Stomach (tissue), 8 donors: ENCODE measurements at regions not wholly inside any gene's neighbourhood (a gene's known extent, or its start where the extent isn't known, plus 50 kb on each side); places are given as distances from the start of the nearest gene placed in this dataset.
A peak's percentile ranks its signal among the peaks of the same experiment; 100 is the strongest.

Experiments
- DNase-seq, 2 donors: peaks; one replicate each; pipeline versions ENCODE4 v3.0.0 to v3.0.0-alpha.2; 2013 to 2019
- H3K27ac ChIP-seq, 5 donors: fragments of 200-600 bp in 4 of 5; sonication (generic) in 4 of 5; one replicate each; pipeline ENCODE4 v1.5.1; 2013 to 2019; ENCODE audit warnings: mild to moderate bottlenecking in 1 of 5, moderate library complexity in 1 of 5
- H3K27me3 ChIP-seq, 3 donors: fragments of 200-600 bp; sonication (generic); one replicate each; pipeline ENCODE4 v1.5.1; 2017 to 2019; ENCODE audit warnings: mixed run types in 1 of 3
- H3K36me3 ChIP-seq, 4 donors: fragments of 200-600 bp; sonication (generic); 1 replicate in 3 of 4; 2 replicates in 1 of 4; pipeline ENCODE4 v1.5.1; 2016 to 2019
- H3K4me1 ChIP-seq, 4 donors: fragments of 200-600 bp; sonication (generic); one replicate each; pipeline ENCODE4 v1.5.1; 2016 to 2019
- H3K4me3 ChIP-seq, 4 donors: fragments of 200-600 bp; sonication (generic) in 3 of 4; one replicate each; pipeline ENCODE4 v1.5.1; 2016 to 2019; ENCODE audit warnings: mild to moderate bottlenecking in 1 of 4
- H3K9me3 ChIP-seq, 4 donors: fragments of 200-600 bp; sonication (generic); one replicate each; pipeline ENCODE4 v1.5.1; 2016 to 2019
- EP300 ChIP-seq: sonication (generic); formaldehyde crosslinking; IDR thresholded peaks from one replicate; pipeline ENCODE4 v1.6.1; 2017; ENCODE audit warnings: antibody characterized with exemption
- POLR2A ChIP-seq, 4 donors: fragments of 450-650 bp; IDR thresholded peaks; one replicate each; pipeline ENCODE4 v1.6.1; 2016; ENCODE audit warnings: antibody characterized with exemption in 4 of 4, control low read depth in 2 of 4, mild to moderate bottlenecking in 1 of 4, moderate library complexity in 1 of 4
- POLR2AphosphoS5 ChIP-seq, 3 donors: sonication (generic); formaldehyde crosslinking; IDR thresholded peaks; one replicate each; pipeline ENCODE4 v1.6.1; 2016; ENCODE audit warnings: antibody characterized with exemption in 3 of 3
- WGBS, 5 donors: extraction: QIAGEN DNeasy Blood & Tissue Kit in 3 of 5; methylation state at CpG; one replicate each; pipeline versions ENCODE4 v1.1.5 to v1.1.7; 2013 to 2018; 5-methylcytosine and 5-hydroxymethylcytosine counted together
- intact Hi-C: fragments of 100-400 bp; cut with DNase I; formaldehyde crosslinking; loops from one replicate; pipeline ENCODE4 v1.15.1; 2023; ENCODE audit warnings: low total_unique reads
- TF ChIP-seq, protein P1 (sequence below), 7 experiments: fragments of 450-650 bp in 4 of 7; fragments of 200-600 bp in 3 of 7; sonication (generic) in 3 of 7; IDR thresholded peaks; one replicate each; pipeline ENCODE4 v1.5.1; 2016 to 2019; ENCODE audit warnings: antibody characterized with exemption in 7 of 7, control low read depth in 2 of 7, mild to moderate bottlenecking in 1 of 7
- donor health status: healthy with polysubstance abuse.
- donor health status: Bipolar disorder and iron deficiency.
- donor health status: healthy.

DNA sequence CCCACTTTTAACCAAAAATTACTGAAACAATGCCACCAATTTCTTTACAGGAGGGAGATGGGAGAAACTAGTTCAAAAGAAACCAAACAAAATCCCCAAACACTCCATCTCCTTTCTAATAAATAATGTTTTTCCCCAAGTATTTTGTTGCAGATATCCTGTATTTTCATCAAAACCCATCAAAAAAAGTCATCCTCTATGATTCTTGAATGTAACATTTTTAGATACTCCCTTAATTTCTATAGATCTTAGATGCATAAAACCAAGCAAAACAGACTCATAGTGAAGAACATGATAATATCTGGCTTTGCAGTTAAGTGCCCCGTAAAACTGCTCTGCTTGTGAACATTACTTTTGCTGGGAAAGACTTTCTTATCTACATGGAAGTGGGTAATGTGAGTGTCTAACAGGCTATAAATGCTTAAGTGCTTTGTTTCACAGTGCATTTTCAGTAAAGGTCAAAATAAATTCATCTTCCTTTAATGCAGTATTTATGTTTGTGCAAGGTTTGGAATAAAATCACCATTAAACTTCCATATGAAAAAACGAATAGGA is 77.3 kb upstream of the TBCA start:
- Histone ChIP-seq H3K4me1 (peaks cover 8 to 25% (median 18%) of the 10 kb centered on the region in 4 donors), H3K27me3 (peaks cover 0 to 46% (median 33%) of the 10 kb centered on the region in 3 donors), H3K9me3 (no peaks in the 10 kb centered on the region), H3K4me3 (no peak overlapping the region), H3K36me3 (no peaks in the 10 kb centered on the region), H3K27ac (no peak overlapping the region)
- WGBS, 5 donors = 15 to 29% (median 20%) methylated on average over 2 of the region's 2 CpGs
- TF ChIP-seq POLR2AphosphoS5 (IDR thresholded peaks at IDR 0.05) (no peak), POLR2A (IDR thresholded peaks at IDR 0.05) (no peak), EP300 (no peak)
- TF ChIP-seq, protein P1, sequence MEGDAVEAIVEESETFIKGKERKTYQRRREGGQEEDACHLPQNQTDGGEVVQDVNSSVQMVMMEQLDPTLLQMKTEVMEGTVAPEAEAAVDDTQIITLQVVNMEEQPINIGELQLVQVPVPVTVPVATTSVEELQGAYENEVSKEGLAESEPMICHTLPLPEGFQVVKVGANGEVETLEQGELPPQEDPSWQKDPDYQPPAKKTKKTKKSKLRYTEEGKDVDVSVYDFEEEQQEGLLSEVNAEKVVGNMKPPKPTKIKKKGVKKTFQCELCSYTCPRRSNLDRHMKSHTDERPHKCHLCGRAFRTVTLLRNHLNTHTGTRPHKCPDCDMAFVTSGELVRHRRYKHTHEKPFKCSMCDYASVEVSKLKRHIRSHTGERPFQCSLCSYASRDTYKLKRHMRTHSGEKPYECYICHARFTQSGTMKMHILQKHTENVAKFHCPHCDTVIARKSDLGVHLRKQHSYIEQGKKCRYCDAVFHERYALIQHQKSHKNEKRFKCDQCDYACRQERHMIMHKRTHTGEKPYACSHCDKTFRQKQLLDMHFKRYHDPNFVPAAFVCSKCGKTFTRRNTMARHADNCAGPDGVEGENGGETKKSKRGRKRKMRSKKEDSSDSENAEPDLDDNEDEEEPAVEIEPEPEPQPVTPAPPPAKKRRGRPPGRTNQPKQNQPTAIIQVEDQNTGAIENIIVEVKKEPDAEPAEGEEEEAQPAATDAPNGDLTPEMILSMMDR (IDR thresholded peaks at IDR 0.05) = no peak
- no peak for DNase-seq
- intact Hi-C loops = no loop called here

GRCh38 chr5:77852514-77853352 is 76.6 kb upstream of the TBCA start:
- DNase-seq = peak in 1 of 2 donors; percentile 83
- Histone ChIP-seq H3K27ac (peak overlapping the region in 1 of 5 donors; percentile 30), H3K27me3 (peaks cover 0 to 51% (median 33%) of the 10 kb centered on the region in 3 donors), H3K36me3 (no peaks in the 10 kb centered on the region), H3K4me3 (peak overlapping the region; percentile 49 to 63 (median 54)), H3K9me3 (no peaks in the 10 kb centered on the region), H3K4me1 (peaks cover 8 to 25% (median 18%) of the 10 kb centered on the region in 4 donors)
- intact Hi-C loops = no loop called here
- TF ChIP-seq POLR2AphosphoS5 (IDR thresholded peaks at IDR 0.05) = no peak
- TF ChIP-seq, protein P1 (IDR thresholded peaks at IDR 0.05) = no peak
- WGBS, 5 donors = 4 to 12% (median 10%) methylated on average over 26 to 28 of the region's 28 CpGs

DNA sequence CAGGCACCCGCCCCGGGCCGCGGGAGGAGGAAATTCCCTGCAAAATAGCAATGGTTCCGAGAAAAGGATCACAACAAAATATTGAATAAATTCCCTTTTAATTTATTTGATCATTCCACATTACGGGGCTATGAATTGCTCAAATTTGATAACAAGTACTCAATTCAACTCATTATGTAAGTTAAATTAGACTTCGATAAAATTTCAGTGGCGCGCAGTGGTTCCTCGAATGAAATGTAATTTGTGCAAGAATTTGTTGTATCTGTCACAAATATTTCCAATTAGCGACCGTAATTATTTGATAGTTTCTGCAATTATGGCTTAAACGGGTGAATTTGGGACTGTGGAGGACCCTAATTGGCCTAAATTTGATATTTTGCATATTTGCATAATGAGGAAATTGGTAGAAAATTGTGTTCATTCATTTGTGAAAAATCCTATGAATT is 76.0 kb upstream of the TBCA start:
- H3K27me3 ChIP-seq = peaks cover 0 to 58% (median 33%) of the 10 kb centered on the region in 3 donors
- intact Hi-C loops = no loop called here
- TF ChIP-seq POLR2A (IDR thresholded peaks at IDR 0.05) (no peak), POLR2AphosphoS5 (IDR thresholded peaks at IDR 0.05) (no peak), EP300 (no peak)
- TF ChIP-seq, protein P1 (IDR thresholded peaks at IDR 0.05) = no peak
- no peaks in the 10 kb centered on the region for H3K9me3 ChIP-seq
- peak overlapping the region in 1 of 5 donors; percentile 0 for H3K27ac ChIP-seq
- H3K4me1 ChIP-seq = peaks cover 8 to 25% (median 18%) of the 10 kb centered on the region in 4 donors
- H3K36me3 ChIP-seq = no peaks in the 10 kb centered on the region
- 3 to 8% (median 6%) methylated on average over 13 of the region's 13 CpGs for WGBS, 5 donors
- no peak for DNase-seq
- peak overlapping the region; percentile 49 to 63 (median 54) for H3K4me3 ChIP-seq

DNA sequence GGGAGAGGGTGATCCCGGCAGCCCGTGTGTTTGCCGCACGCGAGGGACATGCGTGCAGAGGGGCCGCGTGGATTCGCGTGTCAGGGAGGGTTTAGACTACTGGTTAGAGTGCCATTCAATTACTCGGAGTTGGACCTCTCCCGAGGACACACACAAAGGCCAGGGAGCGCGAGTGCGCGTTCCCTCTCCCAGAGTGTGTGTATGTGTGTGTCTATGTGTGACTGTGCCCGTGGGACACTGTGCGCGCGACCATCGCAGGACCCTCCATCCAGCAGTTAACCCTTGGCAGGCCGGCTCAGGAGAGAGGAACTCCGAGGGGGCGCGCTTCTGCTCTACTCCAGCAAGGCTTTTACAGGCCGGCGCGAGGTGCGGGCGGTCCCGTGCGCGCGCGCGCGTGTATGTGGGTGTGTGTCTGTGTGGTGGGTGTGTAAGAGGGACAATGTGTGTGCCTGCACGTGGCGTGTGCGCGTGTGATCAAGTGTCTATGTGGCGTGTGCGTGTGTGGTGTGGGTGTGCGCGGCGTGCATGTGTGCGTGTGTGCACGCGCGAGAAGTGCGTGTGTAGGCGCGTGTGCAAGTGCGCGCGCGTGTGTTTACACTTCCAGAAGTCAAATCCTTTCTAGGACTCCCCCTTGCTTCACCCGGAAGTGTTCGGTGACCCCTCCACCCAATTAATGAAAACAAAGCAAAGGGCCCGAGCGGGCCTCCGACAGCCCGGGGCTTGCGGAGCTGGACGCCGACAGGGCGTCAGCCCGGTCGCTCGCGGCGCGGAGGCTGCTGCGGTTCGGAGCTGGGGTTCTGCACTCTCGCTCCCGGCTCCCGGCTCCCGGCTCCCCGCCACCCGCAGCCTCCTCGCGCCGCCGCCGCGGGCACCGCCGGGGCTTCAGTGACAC is 75.3 kb upstream of the TBCA start:
- peak overlapping the region in 1 of 5 donors; percentile 36 for H3K27ac ChIP-seq
- DNase-seq = peak in 1 of 2 donors; percentile 75
- TF ChIP-seq POLR2AphosphoS5 (IDR thresholded peaks at IDR 0.05) = no peak
- TF ChIP-seq, protein P1 (IDR thresholded peaks at IDR 0.05) = no peak
- no peak for TF ChIP-seq POLR2A (IDR thresholded peaks at IDR 0.05)
- H3K4me1 ChIP-seq = peaks cover 8 to 25% (median 18%) of the 10 kb centered on the region in 4 donors
- no peaks in the 10 kb centered on the region for H3K9me3 ChIP-seq
- peak overlapping the region; percentile 49 to 63 (median 54) for H3K4me3 ChIP-seq
- intact Hi-C loops = no loop called here
- 11 to 27% (median 16%) methylated on average over 44 to 89 of the region's 89 CpGs for WGBS, 5 donors
- H3K27me3 ChIP-seq = peaks cover 0 to 64% (median 33%) of the 10 kb centered on the region in 3 donors
- no peaks in the 10 kb centered on the region for H3K36me3 ChIP-seq
